ENCODE measurements at regions not wholly inside any gene's neighbourhood (a gene's known extent, or its start where the extent isn't known, plus 50 kb on each side); places are given as distances from the start of the nearest gene placed in this dataset.
"Not testable (repeated sequence)": the region's sequence is repeated elsewhere in the genome, so short reads cannot be mapped to it uniquely, and the experiment has no call there.

DNA sequence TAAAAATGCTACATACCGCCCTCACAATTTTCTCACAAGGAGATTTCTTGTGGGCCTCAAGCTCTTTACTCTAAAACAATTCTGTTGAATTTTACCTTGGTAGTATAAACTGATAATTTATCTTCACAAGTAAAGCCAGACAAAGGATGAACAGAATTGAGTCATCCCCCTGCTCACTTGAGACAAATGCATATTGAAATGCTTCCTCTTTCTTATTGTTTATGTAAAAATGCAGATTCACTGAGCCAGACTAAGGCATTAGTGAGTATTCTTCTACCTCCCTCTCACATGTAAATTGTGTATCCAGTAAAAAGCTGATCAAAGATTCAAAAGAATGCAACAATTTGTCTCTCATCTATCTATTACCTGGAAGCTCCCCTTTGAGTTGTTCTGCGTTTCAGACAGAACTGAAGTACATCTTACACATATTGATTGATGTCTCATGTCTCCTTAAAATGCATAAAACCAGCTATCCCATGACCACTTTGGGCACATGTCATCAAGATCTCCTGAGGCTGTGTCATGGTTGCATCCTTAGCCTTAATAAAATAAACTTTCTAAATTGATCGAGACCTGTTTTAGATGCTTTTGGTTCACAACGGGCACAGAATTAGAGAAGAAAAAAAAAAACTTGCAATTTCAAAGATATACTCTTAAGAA, 743.1 kb upstream of the B3GALT2 start:
- DNase-seq = no peak

GRCh38 chr1:193927550-193927949, 741.1 kb upstream of the B3GALT2 start:
- no peak for DNase-seq

DNA sequence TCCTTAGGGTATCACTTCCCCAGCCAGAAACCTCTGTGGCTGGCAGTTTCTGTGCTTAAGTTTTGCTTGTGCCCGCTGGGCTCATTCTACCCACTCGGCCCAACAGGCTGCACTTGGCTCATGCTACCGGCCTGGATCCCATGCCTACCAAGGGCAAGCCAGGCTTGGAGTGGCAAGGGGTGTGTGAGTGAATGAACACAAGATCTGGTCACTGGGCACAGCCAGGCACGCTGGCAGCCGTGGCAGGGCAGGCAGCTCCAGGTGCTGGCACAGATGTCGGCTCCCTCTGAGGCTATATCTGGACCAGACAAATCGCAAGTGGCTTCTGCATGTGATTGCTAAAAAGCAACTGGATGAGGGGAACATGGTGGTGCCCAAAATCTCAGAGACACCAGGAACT, 740.5 kb upstream of the B3GALT2 start:
- DNase-seq = no peak

DNA sequence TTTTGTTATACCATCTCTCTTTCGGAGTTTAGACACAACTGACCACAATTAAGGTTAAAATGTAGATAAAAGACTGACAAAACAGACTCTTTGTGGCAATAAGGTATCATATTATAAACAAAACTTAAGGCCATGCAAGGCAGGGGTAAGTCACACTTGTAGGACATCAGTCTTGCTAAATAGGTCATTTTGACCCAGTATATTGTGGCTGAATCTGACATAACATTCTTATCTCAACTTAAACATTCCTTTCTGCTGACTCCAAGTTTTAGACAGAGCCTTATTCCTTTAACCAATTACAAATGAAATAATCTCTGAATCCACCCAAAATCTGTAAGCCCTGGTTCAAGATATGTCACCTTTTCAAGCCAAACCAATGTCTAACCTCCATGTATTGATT, 733.4 kb upstream of the B3GALT2 start:
- DNase-seq = no peak

GRCh38 chr1:193916452-193916851, 730.0 kb upstream of the B3GALT2 start:
- DNase-seq = no peak

- no peak for DNase-seq
Measured at GRCh38 chr1:193914871-193915270, 728.5 kb upstream of the B3GALT2 start.

- DNase-seq = no peak
Measured at GRCh38 chr1:193909406-193910082, 723.1 kb upstream of the B3GALT2 start.

DNA sequence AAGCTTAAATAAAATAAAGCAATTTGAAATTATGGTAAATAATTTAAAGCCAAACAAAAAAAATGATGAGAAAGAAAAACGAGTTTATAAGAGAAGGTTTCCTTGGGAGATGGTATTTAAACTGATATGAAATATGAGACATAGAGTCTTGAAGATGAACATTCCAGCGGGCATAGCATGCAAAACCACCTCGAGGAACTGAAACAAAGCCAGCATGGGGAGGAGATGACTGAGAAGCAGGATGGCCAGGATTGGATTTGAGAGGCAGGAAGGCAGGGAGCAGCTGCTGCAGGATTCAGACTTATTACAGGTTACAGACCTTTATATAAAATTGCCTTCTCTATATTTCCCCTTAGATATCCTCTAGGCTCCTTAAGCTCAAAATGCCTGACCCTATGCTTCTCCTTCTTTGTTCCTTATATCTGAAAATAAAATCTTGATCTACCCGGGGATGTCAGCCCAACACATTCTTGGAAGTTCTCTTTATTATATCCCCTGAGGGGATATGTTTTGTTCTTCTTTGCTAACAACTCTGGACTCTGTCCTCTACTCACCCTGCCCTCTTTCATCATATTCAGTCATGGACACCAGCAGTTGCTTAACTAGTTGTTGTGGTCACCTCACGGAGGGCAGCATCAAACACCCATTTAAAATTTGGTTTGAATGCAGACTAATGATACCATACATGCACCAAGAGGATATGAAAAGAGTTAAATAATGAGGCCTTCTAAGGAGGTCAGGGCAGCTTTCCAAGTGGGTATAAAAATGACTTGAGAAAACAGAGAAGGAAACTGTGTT, 719.1 kb upstream of the B3GALT2 start:
- DNase-seq = no peak

DNA sequence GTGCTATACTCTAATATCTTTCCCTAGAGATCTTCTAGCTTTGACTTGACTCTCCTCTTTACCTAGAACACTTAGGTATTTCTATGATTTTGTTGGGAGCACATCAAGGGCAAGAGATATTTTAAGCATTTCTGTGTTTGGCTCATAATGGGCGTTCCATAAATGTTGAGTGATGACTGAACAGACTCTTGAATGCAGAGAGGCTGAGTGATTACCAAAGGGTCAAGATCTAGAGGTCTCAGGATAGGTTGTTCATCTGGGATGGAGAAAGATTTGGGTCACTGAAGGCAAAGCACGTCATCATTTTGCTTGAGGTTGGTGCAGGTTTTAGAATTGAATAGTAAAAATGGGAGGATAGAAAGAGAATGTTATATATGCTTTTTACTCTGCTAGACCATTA, 705.4 kb upstream of the B3GALT2 start:
- DNase-seq = no peak

DNA sequence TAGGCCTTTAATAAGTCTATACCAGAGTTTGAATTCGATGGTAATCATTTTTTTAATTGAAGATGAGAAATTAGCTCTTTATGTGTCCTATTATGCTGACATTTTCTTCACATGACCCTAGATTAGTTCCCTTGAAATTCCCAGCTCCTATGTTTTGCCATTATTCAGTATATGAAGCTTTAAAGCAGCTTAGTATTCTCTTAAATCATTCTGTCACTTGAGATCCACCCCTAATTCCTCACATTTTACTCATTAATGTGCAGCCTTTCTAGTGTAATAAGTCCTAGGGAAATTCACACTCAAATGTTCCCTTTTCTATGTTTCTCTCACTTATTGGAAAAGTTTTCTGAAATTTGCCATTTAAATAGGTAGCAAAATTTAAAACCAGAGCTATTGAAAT, 704.5 kb upstream of the B3GALT2 start:
- no peak for DNase-seq

- no peak for DNase-seq
Measured at GRCh38 chr1:193884848-193885558, 698.6 kb upstream of the B3GALT2 start.

GRCh38 chr1:193877920-193878319, 691.5 kb upstream of the B3GALT2 start:
- not testable (repeated sequence) for DNase-seq

DNA sequence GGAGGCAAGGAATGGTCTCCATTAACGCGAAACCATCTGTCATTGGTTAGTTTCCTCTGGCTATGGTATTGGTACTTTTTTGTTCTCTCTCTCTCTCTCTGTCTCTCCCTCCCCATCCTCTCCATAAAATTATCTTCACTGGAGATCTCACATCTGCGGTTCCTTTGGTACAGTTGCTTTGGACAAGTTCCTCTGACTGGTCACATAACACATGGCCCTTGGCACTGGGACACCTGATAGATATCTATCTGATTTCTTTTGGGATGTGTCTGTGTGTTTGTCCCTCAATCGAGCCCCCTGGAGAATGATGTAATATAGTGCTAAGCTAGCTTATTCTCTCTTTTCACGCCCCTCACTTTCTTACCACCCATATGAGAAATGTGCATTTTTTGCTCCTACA, 682.0 kb upstream of the B3GALT2 start:
- no peak for DNase-seq

DNA sequence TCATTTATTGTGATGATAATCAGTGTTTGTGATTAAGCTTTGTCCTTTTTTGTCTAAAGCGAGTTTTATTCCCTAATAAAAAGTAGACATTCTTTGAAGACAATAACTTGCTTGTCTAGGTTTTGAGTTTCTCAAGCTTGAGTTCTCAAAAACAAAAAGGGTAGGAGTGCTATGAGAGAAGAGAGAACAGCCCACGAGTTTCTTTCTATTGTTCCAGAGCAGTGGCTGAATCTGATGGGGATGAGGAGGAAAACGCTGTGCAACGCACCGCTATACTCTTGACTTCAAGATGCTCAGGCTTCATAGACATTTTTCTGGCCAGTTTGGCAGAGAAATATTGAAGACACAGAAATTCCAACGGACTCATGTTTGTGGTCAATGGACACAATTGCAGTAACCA, 669.8 kb upstream of the B3GALT2 start:
- DNase-seq = no peak

- no peak for DNase-seq
Measured at GRCh38 chr1:193850745-193851144, 664.3 kb upstream of the B3GALT2 start.

DNA sequence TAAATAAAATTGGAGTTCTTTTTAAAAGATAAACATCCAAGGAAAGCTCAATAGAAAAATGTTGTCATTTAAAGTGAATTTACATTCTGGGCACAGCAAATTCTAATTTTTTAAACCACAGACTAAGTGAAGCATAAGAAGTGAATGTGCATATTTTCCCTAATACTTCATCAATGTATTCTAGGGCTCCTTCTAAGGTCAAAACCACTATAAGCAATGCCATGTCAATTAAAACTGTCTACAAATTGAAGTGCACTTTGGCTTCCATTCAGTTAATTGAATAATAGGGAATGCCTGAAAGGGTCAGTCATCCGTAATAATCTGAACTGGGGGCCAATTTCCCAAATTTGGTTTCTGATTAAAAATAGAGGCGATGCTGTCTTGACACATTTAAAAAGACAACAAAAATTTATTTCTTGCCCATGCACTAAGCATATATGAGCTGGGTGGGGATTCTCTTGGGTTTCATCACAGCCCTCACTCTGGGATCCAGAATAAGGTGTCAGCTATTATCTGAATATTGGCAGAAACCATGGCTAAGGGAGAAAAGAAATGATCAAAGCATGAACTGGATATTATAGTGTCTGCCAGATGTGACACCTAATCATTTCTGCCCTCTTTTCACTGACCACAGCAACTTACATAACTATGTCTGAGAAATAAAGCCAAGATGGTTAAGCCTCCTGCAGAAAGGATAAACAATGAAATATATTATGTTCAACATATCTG, 660.6 kb upstream of the B3GALT2 start:
- DNase-seq = no peak

DNA sequence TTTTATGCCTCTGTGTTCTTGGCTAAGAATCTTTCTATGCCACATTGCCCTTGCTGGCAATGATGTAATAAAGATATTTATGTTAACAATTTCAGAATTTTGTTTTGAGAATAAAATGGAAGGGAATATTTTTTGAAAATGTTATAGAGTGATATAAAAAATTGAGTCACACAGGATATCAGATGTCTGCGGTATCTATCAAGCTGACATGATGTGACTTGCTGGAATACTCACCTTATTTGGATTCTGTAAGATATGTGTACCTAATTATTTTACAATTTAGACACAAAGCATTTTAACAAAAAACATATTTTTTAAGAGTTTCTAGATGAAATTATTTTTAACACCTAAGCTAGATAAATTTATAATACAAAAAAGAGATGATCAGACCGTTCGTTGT, 660.0 kb upstream of the B3GALT2 start:
- no peak for DNase-seq

DNA sequence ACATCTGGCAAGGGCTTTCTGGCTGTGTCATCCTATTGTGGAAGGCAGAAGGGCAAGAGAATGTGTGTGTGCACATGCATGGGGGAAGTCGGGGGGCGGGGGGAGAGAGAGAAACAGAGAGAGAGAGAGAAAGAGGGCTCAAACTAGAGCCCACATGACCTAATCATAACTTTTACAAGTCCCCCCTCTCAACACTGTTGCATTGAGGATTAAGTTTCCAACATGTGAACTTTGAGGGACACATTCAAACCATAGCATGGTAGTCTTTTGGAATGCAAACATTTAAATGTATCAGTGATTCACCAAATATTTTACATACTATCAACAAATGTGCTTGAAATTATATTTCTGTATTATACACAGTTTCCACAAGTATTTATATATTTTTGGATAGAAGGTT, 655.4 kb upstream of the B3GALT2 start:
- DNase-seq = no peak

DNA sequence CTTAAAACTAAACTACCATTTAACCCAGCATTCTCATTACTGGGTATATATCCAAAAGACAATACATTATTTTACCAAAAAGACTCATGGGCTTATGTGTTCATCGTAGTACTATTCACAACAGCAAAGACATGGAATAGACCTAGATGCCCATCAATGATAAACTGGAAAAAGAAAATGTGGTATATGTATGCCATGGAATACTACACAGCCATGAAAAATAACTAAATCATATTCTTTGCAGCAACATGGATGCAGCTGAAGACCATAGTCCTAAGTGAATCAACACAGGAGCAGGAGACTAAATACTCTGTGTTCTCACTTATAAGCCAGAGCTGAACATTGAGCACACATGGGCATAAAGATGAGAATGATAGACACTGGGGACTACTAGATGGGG, 645.1 kb upstream of the B3GALT2 start:
- no peak for DNase-seq

- no peak for DNase-seq
Measured at GRCh38 chr1:193827516-193827915, 641.1 kb upstream of the B3GALT2 start.

GRCh38 chr1:193819376-193819775, 633.0 kb upstream of the B3GALT2 start:
- no peak for DNase-seq

GRCh38 chr1:193807208-193807607, 620.8 kb upstream of the B3GALT2 start:
- no peak for DNase-seq

All from activated CD8-positive, alpha-beta memory T cell treated with anti-CD3 and anti-CD28 coated beads, Interleukin-2, amount 50 U/mL, for 4 hours (primary cell).